ENCODE measurements at regions not wholly inside any gene's neighbourhood (a gene's known extent, or its start where the extent isn't known, plus 50 kb on each side); places are given as distances from the start of the nearest gene placed in this dataset.

GRCh38 chr18:77448046-77448445 is 198.4 kb downstream of the GALR1 start:
- no peak for DNase-seq

GRCh38 chr18:77455004-77455403 is 205.4 kb downstream of the GALR1 start:
- no peak for DNase-seq

GRCh38 chr18:77457681-77458080 is 208.0 kb downstream of the GALR1 start:
- no peak for DNase-seq

- no peak for DNase-seq
These were observed 211.5 kb downstream of the GALR1 start for GRCh38 chr18:77461062-77461688.

- DNase-seq: no peak
These were observed 215.3 kb downstream of the GALR1 start for GRCh38 chr18:77464917-77465316.

GRCh38 chr18:77466890-77467289 is 217.2 kb downstream of the GALR1 start:
- DNase-seq: no peak

GRCh38 chr18:77469131-77469530 is 219.5 kb downstream of the GALR1 start:
- no peak for DNase-seq

- DNase-seq: no peak
These were observed 221.1 kb downstream of the GALR1 start for GRCh38 chr18:77470569-77471413.

- DNase-seq: no peak
These were observed 222.9 kb downstream of the GALR1 start for GRCh38 chr18:77472509-77472908.

- no peak for DNase-seq
These were observed 229.2 kb downstream of the GALR1 start for GRCh38 chr18:77478646-77479442.

GRCh38 chr18:77481541-77481940 is 231.9 kb downstream of the GALR1 start:
- no peak for DNase-seq

GRCh38 chr18:77482190-77483085 is 232.8 kb downstream of the GALR1 start:
- DNase-seq: peak; percentile 75

GRCh38 chr18:77486985-77487384 is 237.3 kb downstream of the GALR1 start:
- DNase-seq: no peak

- DNase-seq: no peak
These were observed 238.5 kb downstream of the GALR1 start for GRCh38 chr18:77487951-77488740.

GRCh38 chr18:77495079-77495478 is 245.4 kb downstream of the GALR1 start:
- DNase-seq: no peak

- DNase-seq: no peak
These were observed 246.5 kb downstream of the GALR1 start for GRCh38 chr18:77495982-77496690.

GRCh38 chr18:77501266-77501665 is 251.6 kb downstream of the GALR1 start:
- DNase-seq: no peak

- DNase-seq: no peak
These were observed 255.9 kb downstream of the GALR1 start for GRCh38 chr18:77505499-77505898.

- no peak for DNase-seq
These were observed 262.5 kb downstream of the GALR1 start for GRCh38 chr18:77512152-77512551.

GRCh38 chr18:77517901-77518300 is 268.3 kb downstream of the GALR1 start:
- no peak for DNase-seq

- DNase-seq: no peak
These were observed 271.1 kb downstream of the GALR1 start for GRCh38 chr18:77520767-77521166.
